K562 (cell line): ENCODE measurements at regions not wholly inside any gene's neighbourhood (a gene's known extent, or its start where the extent isn't known, plus 50 kb on each side); places are given as distances from the start of the nearest gene placed in this dataset.

Experiments used
- ATAC-seq: fragments of 200-7000 bp; cut with Tn5 transposase; 3 replicates; pipeline ENCODE4 v1.9.1; 2020; ENCODE audit warnings: moderate library complexity
- BruUV-seq: library from RNA; stranded (reverse); fragments of 400-500 nt; replicated peaks from 2 replicates; lab custom pipeline; 2021; lab: Mats Ljungman, UMichigan
- CTCF ChIA-PET: fragments of 300-600 bp; formaldehyde crosslinking; extraction: SDS; loops from one replicate; lab custom pipeline; 2021; ENCODE audit warnings: low intra/inter-chr PET ratio; lab: Yijun Ruan, JAX
- POLR2A ChIA-PET: fragments of 300-600, 350-650 bp; sonication (Branson Sonifier 250); formaldehyde crosslinking; extraction: SDS; loops from one replicate; lab custom pipeline; 2021; ENCODE audit warnings: antibody characterized with exemption, inconsistent platforms; lab: Yijun Ruan, JAX
- DNase-seq, 4 experiments: peaks; one replicate each; pipeline versions ENCODE4 v3.0.0 to v3.0.0-alpha.2; 2011 to 2018; ENCODE audit warnings: low spot score in 3 of 4, mixed read lengths in 3 of 4; ENCODE audit errors: extremely low read depth in 1 of 4
- FAIRE-seq: peaks from 2 replicates; lab custom pipeline; 2011; peaks lifted over from hg19 to GRCh38; lab: Jason Lieb, UNC
- H2AFZ ChIP-seq: 2 replicates; pipeline ENCODE4 v1.6.0; 2011; ENCODE audit warnings: low read depth, low read length, control low read depth, inconsistent platforms
- H3K27ac ChIP-seq: fragments of 200-600 bp; 3 replicates; pipeline ENCODE4 v1.8.0; 2011; ENCODE audit warnings: low read depth, mild to moderate bottlenecking, control low read depth, inconsistent platforms, low read length, moderate library complexity, mixed read lengths; ENCODE audit errors: extremely low read depth
- H3K27me3 ChIP-seq, 2 experiments: fragments of 300-600 bp in 1 of 2; 2 replicates in 1 of 2; 3 replicates in 1 of 2; pipeline versions ENCODE4 v1.6.0 to v1.8.0; 2011; ENCODE audit warnings: inconsistent platforms in 2 of 2, low read length in 2 of 2, mild to moderate bottlenecking in 1 of 2, mixed read lengths in 1 of 2, moderate library complexity in 1 of 2; ENCODE audit not compliant: control insufficient read depth in 2 of 2, insufficient read depth in 2 of 2
- H3K36me3 ChIP-seq: fragments of 300-600 bp; 3 replicates; pipeline ENCODE4 v1.8.0; 2011; ENCODE audit warnings: mild to moderate bottlenecking, low read length, inconsistent platforms; ENCODE audit not compliant: control insufficient read depth, insufficient read depth
- H3K4me1 ChIP-seq, 2 experiments: fragments of 200-600 bp in 1 of 2; replicated peaks in 1 of 2; 2 replicates in 1 of 2; 3 replicates in 1 of 2; pipeline versions ENCODE4 v1.5.1 to v1.8.0; 2011; ENCODE audit warnings: inconsistent platforms in 2 of 2, low read length in 2 of 2, mild to moderate bottlenecking in 1 of 2, mixed read lengths in 1 of 2, moderate library complexity in 1 of 2; ENCODE audit not compliant: control insufficient read depth in 2 of 2, insufficient read depth in 2 of 2
- H3K4me2 ChIP-seq: 2 replicates; pipeline ENCODE4 v1.6.1; 2011; ENCODE audit warnings: low read length, control low read depth, inconsistent platforms, mixed read lengths; ENCODE audit not compliant: insufficient read depth
- H3K4me3 ChIP-seq: fragments of 200-600 bp; sonication (generic), shearing (Covaris generic); 2 replicates; pipeline ENCODE4 v1.5.1; 2016; ENCODE audit warnings: control low read depth, inconsistent platforms
- H3K79me2 ChIP-seq: fragments of 200-600 bp; 3 replicates; pipeline ENCODE4 v1.8.0; 2011; ENCODE audit warnings: low read length, inconsistent platforms; ENCODE audit not compliant: control insufficient read depth, insufficient read depth
- H3K9ac ChIP-seq, 2 experiments: 2 replicates each; pipeline versions ENCODE4 v1.6.0 to v1.6.1; 2011; ENCODE audit warnings: low read depth in 2 of 2, low read length in 2 of 2, control low read depth in 1 of 2, inconsistent platforms in 1 of 2, mild to moderate bottlenecking in 1 of 2, mixed read lengths in 1 of 2; ENCODE audit not compliant: insufficient read depth in 1 of 2
- H3K9me1 ChIP-seq: one replicate; pipeline ENCODE4 v1.6.0; 2011; ENCODE audit warnings: inconsistent platforms, mild to moderate bottlenecking, low read length, moderate library complexity; ENCODE audit not compliant: control insufficient read depth, insufficient read depth
- H3K9me3 ChIP-seq: replicated peaks from 2 replicates; pipeline ENCODE4 v1.5.1; 2011; ENCODE audit warnings: low read depth, low read length, inconsistent platforms; ENCODE audit not compliant: control insufficient read depth, insufficient read depth
- H4K20me1 ChIP-seq: replicated peaks from 2 replicates; pipeline ENCODE4 v1.6.1; 2011; ENCODE audit warnings: low read length, inconsistent platforms, mixed read lengths; ENCODE audit not compliant: control insufficient read depth, insufficient read depth
- HLTF ChIP-seq: fragments of 450-650 bp; IDR thresholded peaks from 2 replicates; pipeline ENCODE4 v1.6.1; 2016
- NR2F6 ChIP-seq: fragments of 450-650 bp; formaldehyde crosslinking; IDR thresholded peaks from 2 replicates; pipeline ENCODE4 v1.4.0; 2020; ENCODE audit warnings: mild to moderate bottlenecking
- PHTF2 ChIP-seq: fragments of 250-450 bp; sonication (Bioruptor Pico); IDR thresholded peaks from 2 replicates; pipeline ENCODE4 v1.5.0; 2021; ENCODE audit warnings: mild to moderate bottlenecking
- RB1 ChIP-seq: fragments of 450-650 bp; IDR thresholded peaks from 2 replicates; pipeline ENCODE4 v1.6.1; 2017; ENCODE audit warnings: low read depth, mild to moderate bottlenecking
- TAF7 ChIP-seq: fragments of 450-650 bp; IDR thresholded peaks from 2 replicates; pipeline ENCODE4 v1.6.1; 2016; ENCODE audit warnings: missing genetic modification characterization, missing compliant biosample characterization
- TFAM ChIP-seq: fragments of 250-450 bp; sonication (Bioruptor Pico); conservative IDR thresholded peaks from 2 replicates; pipeline ENCODE4 v1.5.0; 2021; ENCODE audit warnings: mild to moderate bottlenecking, moderate library complexity
- WGBS: fragments of 100-300 bp; shearing (Covaris generic); methylation state at CpG from one replicate; pipeline ENCODE4 v1.1.6; 2016; ENCODE audit warnings: low coverage, mixed read lengths; ENCODE audit not compliant: insufficient coverage; ENCODE audit errors: missing lambda C conversion rate; 5-methylcytosine and 5-hydroxymethylcytosine counted together
- in situ Hi-C: fragments of 300-500 bp; cut with MboI; formaldehyde crosslinking; loops from 4 replicates; pipeline ENCODE4 v1.15.0; 2018; ENCODE audit warnings: inconsistent platforms, mixed read lengths
- intact Hi-C: fragments of 100-400 bp; cut with micrococcal nuclease; formaldehyde crosslinking; loops from 2 replicates; pipeline ENCODE4 v1.14.2; 2022
- TF ChIP-seq, protein P1 (sequence below), 2 experiments: fragments of 450-650 bp in 1 of 2; sonication (generic) in 1 of 2; formaldehyde crosslinking in 1 of 2; IDR thresholded peaks; 2 replicates each; pipeline versions ENCODE4 v1.7.1 to v1.9.0; 2016 to 2022; ENCODE audit warnings: inconsistent platforms in 1 of 2, mild to moderate bottlenecking in 1 of 2, missing genetic modification reagents in 1 of 2
- TF ChIP-seq, protein P2 (sequence below): fragments of 450-650 bp; IDR thresholded peaks from 2 replicates; pipeline ENCODE4 v1.6.1; 2017; ENCODE audit warnings: antibody characterized with exemption, mild to moderate bottlenecking
- TF ChIP-seq, protein P3 (sequence below): fragments of 450-650 bp; formaldehyde crosslinking; IDR thresholded peaks from 2 replicates; pipeline ENCODE4 v1.4.0; 2022; ENCODE audit warnings: missing genetic modification characterization

DNA sequence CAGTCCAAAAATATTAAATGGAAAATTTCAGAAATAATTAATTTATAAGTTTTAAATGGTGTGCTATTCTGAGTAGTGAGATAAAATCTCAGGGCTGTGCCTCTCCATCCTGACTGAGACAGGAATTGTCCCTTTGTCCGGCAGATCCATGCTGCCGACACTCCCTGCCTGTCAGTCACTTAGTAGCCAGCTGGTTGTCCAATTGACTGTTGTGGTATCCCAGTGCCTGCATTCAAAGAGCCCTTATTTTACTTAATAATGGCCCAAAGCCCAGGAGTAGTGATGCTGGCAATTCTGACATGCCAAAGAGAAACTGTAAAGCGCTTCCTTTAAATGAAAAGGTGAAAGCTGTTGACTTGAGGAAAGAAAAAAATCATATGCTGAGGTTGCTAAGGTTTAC, 157.5 kb downstream of the ENC1 start:
- 9% methylated on average over 3 of the region's 3 CpGs for WGBS
- TF ChIP-seq RB1 (no peak), HLTF (no peak), TFAM (CRISPR knock-in tag) (no peak), TAF7 (no peak), PHTF2 (no peak), NR2F6 (no peak)
- TF ChIP-seq, protein P1, sequence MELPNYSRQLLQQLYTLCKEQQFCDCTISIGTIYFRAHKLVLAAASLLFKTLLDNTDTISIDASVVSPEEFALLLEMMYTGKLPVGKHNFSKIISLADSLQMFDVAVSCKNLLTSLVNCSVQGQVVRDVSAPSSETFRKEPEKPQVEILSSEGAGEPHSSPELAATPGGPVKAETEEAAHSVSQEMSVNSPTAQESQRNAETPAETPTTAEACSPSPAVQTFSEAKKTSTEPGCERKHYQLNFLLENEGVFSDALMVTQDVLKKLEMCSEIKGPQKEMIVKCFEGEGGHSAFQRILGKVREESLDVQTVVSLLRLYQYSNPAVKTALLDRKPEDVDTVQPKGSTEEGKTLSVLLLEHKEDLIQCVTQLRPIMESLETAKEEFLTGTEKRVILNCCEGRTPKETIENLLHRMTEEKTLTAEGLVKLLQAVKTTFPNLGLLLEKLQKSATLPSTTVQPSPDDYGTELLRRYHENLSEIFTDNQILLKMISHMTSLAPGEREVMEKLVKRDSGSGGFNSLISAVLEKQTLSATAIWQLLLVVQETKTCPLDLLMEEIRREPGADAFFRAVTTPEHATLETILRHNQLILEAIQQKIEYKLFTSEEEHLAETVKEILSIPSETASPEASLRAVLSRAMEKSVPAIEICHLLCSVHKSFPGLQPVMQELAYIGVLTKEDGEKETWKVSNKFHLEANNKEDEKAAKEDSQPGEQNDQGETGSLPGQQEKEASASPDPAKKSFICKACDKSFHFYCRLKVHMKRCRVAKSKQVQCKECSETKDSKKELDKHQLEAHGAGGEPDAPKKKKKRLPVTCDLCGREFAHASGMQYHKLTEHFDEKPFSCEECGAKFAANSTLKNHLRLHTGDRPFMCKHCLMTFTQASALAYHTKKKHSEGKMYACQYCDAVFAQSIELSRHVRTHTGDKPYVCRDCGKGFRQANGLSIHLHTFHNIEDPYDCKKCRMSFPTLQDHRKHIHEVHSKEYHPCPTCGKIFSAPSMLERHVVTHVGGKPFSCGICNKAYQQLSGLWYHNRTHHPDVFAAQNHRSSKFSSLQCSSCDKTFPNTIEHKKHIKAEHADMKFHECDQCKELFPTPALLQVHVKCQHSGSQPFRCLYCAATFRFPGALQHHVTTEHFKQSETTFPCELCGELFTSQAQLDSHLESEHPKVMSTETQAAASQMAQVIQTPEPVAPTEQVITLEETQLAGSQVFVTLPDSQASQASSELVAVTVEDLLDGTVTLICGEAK (IDR thresholded peaks at IDR 0.05) = no peak
- TF ChIP-seq, protein P1 (CRISPR knock-in tag; IDR thresholded peaks at IDR 0.05) = no peak
- TF ChIP-seq, protein P2, sequence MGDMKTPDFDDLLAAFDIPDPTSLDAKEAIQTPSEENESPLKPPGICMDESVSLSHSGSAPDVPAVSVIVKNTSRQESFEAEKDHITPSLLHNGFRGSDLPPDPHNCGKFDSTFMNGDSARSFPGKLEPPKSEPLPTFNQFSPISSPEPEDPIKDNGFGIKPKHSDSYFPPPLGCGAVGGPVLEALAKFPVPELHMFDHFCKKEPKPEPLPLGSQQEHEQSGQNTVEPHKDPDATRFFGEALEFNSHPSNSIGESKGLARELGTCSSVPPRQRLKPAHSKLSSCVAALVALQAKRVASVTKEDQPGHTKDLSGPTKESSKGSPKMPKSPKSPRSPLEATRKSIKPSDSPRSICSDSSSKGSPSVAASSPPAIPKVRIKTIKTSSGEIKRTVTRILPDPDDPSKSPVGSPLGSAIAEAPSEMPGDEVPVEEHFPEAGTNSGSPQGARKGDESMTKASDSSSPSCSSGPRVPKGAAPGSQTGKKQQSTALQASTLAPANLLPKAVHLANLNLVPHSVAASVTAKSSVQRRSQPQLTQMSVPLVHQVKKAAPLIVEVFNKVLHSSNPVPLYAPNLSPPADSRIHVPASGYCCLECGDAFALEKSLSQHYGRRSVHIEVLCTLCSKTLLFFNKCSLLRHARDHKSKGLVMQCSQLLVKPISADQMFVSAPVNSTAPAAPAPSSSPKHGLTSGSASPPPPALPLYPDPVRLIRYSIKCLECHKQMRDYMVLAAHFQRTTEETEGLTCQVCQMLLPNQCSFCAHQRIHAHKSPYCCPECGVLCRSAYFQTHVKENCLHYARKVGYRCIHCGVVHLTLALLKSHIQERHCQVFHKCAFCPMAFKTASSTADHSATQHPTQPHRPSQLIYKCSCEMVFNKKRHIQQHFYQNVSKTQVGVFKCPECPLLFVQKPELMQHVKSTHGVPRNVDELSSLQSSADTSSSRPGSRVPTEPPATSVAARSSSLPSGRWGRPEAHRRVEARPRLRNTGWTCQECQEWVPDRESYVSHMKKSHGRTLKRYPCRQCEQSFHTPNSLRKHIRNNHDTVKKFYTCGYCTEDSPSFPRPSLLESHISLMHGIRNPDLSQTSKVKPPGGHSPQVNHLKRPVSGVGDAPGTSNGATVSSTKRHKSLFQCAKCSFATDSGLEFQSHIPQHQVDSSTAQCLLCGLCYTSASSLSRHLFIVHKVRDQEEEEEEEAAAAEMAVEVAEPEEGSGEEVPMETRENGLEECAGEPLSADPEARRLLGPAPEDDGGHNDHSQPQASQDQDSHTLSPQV = no peak
- TF ChIP-seq, protein P3, sequence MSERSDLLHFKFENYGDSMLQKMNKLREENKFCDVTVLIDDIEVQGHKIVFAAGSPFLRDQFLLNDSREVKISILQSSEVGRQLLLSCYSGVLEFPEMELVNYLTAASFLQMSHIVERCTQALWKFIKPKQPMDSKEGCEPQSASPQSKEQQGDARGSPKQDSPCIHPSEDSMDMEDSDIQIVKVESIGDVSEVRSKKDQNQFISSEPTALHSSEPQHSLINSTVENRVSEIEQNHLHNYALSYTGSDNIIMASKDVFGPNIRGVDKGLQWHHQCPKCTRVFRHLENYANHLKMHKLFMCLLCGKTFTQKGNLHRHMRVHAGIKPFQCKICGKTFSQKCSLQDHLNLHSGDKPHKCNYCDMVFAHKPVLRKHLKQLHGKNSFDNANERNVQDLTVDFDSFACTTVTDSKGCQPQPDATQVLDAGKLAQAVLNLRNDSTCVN (CRISPR knock-in tag) = no peak

More for the DNA sequence above, 157.5 kb downstream of the ENC1 start:
- no peaks in the 10 kb centered on the region for H3K79me2 ChIP-seq
- no TSS peak for BruUV-seq
- POLR2A ChIA-PET = interaction anchor here (1.2 kb wide), 1 partner anchor 30 kb away, joined by 3 read pairs; no protein-coding TSS in a partner anchor
- no peak overlapping the region for H3K4me3 ChIP-seq
- DNase-seq = no peak
- CTCF ChIA-PET = interaction anchor here (0.6 kb wide), 1 partner anchor 123 kb away, joined by 5 read pairs; no protein-coding TSS in a partner anchor
- intact Hi-C loops (no loop called here), in situ Hi-C loops (no loop called here)
- no peak overlapping the region for H3K27ac ChIP-seq
- H3K9me1 ChIP-seq = no peaks in the 10 kb centered on the region
- no peak for FAIRE-seq
- no peak for ATAC-seq
- H2AFZ ChIP-seq = no peak overlapping the region
- H3K36me3 ChIP-seq = no peaks in the 10 kb centered on the region
- no peak overlapping the region for H3K4me2 ChIP-seq
- peaks cover 3 to 6% of the 10 kb centered on the region in 2 experiments; a peak in 4 of 5 replicates for H3K27me3 ChIP-seq
- no peaks in the 10 kb centered on the region for H3K4me1 ChIP-seq
- no peaks in the 10 kb centered on the region for H4K20me1 ChIP-seq
- H3K9me3 ChIP-seq = no peaks in the 10 kb centered on the region
- H3K9ac ChIP-seq = no peak overlapping the region
